GM06990 (cell line): ENCODE measurements at regions not wholly inside any gene's neighbourhood (a gene's known extent, or its start where the extent isn't known, plus 50 kb on each side); places are given as distances from the start of the nearest gene placed in this dataset.

Experiments used
- DNase-seq: peaks from one replicate; pipeline ENCODE4 v3.0.0-alpha.2; 2011; ENCODE audit not compliant: insufficient read length; ENCODE audit errors: extremely low read depth
- H3K27me3 ChIP-seq: replicated peaks from 2 replicates; pipeline ENCODE4 v1.6.0; 2011; ENCODE audit warnings: low read length; ENCODE audit not compliant: control insufficient read depth, insufficient read depth
- H3K36me3 ChIP-seq: 2 replicates; pipeline ENCODE4 v1.5.1; 2011; ENCODE audit warnings: low read length; ENCODE audit not compliant: control insufficient read depth, insufficient read depth
- H3K4me3 ChIP-seq: replicated peaks from 2 replicates; pipeline ENCODE4 v1.5.1; 2011; ENCODE audit warnings: low read depth, mild to moderate bottlenecking, control low read depth, low read length
- TF ChIP-seq, protein P1 (sequence below): IDR thresholded peaks from 2 replicates; pipeline ENCODE4 v1.5.1; 2011; ENCODE audit warnings: low read length, control low read depth, mild to moderate bottlenecking, inconsistent platforms; ENCODE audit not compliant: insufficient read depth, poor library complexity, severe bottlenecking

DNA sequence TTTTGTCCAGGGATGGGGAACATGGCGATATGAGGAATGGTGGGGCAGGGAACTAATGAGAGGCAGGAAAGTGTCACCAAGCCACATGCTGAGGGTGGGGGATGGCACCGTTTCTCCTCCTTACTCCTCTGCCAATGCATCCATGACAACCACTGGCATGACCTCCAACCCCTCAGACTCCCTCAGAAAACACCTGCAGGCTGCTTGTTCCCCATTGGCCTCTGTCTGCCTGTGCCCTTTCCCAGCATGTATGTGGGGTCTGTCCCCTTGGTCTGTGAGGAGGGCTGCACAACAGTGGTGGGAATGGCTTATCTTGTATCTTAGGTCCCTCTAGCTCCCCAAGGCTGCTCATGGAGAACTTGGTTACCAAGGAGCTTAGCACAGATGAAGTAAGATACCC lies 137.2 kb upstream of the NGF start:
- H3K4me3 ChIP-seq: no peak overlapping the region
- H3K27me3 ChIP-seq: no peaks in the 10 kb centered on the region; the same call in 1 of the 2 replicates
- no peaks in the 10 kb centered on the region for H3K36me3 ChIP-seq
- DNase-seq: no peak
- TF ChIP-seq, protein P1, sequence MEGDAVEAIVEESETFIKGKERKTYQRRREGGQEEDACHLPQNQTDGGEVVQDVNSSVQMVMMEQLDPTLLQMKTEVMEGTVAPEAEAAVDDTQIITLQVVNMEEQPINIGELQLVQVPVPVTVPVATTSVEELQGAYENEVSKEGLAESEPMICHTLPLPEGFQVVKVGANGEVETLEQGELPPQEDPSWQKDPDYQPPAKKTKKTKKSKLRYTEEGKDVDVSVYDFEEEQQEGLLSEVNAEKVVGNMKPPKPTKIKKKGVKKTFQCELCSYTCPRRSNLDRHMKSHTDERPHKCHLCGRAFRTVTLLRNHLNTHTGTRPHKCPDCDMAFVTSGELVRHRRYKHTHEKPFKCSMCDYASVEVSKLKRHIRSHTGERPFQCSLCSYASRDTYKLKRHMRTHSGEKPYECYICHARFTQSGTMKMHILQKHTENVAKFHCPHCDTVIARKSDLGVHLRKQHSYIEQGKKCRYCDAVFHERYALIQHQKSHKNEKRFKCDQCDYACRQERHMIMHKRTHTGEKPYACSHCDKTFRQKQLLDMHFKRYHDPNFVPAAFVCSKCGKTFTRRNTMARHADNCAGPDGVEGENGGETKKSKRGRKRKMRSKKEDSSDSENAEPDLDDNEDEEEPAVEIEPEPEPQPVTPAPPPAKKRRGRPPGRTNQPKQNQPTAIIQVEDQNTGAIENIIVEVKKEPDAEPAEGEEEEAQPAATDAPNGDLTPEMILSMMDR: no peak

DNA sequence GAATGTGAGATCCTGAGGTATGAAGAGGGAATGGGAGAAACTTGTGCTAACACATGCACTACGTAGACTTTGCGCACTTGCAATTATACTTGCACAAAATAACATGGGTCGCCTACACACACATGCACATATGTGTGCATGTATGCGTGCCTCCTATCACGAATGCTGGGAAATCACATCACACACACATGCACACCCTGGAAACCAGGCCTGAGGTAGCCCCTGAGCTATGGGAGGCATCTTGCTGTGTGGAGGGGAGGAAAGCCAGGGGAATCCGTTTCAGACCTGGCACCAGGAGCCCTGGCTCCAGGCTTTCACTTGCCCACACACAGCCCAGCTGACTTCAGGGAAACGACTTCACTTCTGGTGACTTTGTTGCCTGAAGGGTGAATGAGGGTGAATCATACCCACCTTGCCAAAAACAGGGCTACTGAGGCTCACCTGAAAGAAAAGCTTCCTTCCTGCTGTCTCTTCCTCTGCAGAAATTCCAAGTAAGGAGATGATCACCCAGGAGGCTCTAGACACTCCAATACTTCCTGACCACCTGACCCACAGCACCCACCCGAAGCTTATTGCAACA lies 136.0 kb upstream of the NGF start:
- no peak overlapping the region for H3K4me3 ChIP-seq
- TF ChIP-seq, protein P1: no peak
- no peak for DNase-seq
- no peaks in the 10 kb centered on the region for H3K36me3 ChIP-seq
- no peaks in the 10 kb centered on the region; the same call in 1 of the 2 replicates for H3K27me3 ChIP-seq

DNA sequence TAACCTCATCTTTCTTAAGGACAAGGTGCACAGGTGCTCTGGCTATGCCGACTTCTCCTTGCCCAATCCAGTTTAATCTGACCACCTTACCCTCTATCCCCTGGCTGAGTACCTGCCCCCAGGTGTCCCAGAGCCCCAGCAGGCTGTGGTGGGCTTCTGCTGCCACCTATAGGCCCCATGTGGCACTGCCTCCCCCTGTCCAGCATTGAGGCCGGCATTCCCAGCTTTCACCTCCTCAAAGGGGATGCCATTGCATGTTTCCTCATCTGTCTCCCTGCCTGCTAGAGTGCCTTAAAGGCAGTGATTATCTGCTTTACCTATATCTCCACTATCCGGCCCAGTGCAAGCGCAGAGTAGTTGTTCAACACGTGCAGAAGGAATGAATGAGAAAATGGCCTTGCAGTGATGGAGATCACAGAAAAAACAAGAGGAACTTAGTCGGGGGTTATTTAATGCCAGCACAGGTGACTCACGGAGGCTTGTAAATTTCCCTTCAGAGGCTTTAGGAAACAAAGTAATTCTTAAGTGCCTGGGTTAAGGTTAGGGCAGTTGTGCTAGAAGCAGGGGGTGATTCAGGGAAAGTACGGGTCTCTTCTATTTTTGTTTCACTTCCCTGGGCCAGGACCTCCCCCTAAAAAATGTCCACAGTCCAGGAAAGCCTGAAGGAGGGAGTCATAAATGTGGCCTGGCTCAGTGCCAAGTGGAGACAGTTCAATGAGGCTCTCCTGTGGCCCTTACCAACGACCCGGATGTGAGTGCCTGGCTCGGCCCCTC lies 131.8 kb upstream of the NGF start:
- DNase-seq: no peak
- no peak overlapping the region for H3K4me3 ChIP-seq
- TF ChIP-seq, protein P1: peak; percentile 98
- no peaks in the 10 kb centered on the region for H3K36me3 ChIP-seq
- H3K27me3 ChIP-seq: no peaks in the 10 kb centered on the region; the same call in none of the 2 replicates

DNA sequence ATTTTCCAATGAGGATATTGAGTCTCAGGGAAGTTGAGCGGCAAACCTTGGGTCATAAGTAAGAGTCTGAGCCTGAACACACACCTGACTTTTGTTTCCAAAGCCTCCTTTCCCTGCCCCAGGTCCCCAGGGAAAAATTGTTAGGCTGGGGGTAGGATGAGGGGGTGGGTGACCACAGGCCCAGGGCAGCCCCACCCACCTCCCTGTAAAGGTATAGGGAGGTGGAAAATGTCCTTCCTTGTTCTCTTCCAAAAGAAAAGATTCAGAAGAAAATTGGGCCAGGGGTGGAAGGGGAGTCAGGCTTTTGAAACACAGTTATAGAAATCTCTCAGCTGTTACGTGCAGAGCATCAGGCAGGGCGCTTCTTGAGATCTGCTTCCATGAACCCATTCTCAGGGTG lies 129.7 kb upstream of the NGF start:
- no peak for DNase-seq
- H3K36me3 ChIP-seq: no peaks in the 10 kb centered on the region
- TF ChIP-seq, protein P1: no peak
- no peaks in the 10 kb centered on the region; the same call in 1 of the 2 replicates for H3K27me3 ChIP-seq
- H3K4me3 ChIP-seq: no peak overlapping the region

DNA sequence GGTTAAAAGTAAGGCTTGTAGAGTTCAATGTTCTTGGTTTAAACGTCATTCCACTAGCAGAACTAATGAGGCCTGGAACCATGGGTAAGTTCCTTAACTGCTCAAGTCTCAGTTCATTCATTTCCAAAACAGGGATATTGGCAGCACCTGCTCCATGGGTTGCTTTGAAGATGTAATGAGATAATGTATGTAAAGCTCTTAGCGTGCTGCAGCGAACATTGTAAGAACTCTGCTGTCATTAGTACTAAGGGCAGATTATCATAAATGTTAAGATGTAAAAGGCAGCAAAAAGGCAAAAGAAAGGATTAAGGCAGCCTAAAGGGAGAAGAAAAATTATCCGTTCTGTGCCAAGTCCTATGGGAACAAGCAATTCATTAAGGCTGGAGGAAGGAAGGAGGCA lies 129.1 kb upstream of the NGF start:
- Histone ChIP-seq H3K36me3 (no peaks in the 10 kb centered on the region), H3K27me3 (no peaks in the 10 kb centered on the region; the same call in 1 of the 2 replicates), H3K4me3 (no peak overlapping the region)
- no peak for DNase-seq
- TF ChIP-seq, protein P1: no peak

DNA sequence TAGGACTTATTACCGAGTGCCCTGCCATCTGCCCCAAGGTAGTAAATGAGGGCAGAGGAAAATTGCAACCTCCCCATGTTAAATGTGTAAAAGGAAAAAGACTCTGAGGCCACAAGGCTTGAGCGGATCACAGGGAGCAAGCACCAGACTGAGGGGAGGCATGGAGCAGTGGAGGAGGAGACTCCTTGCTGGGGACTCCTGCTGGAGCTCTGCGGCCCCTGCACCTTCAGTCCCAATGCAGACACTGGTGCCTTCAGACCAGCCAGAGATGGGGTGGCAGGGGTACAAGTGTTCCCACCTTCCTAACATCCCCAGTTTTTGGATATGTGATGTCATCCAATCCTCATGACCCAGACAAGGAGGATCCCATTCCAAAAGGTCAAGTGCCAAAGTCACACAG lies 128.4 kb upstream of the NGF start:
- TF ChIP-seq, protein P1: peak; percentile 18
- DNase-seq: no peak
- Histone ChIP-seq H3K4me3 (no peak overlapping the region), H3K27me3 (no peaks in the 10 kb centered on the region; the same call in 1 of the 2 replicates), H3K36me3 (no peaks in the 10 kb centered on the region)
